ENCODE measurements at regions not wholly inside any gene's neighbourhood (a gene's known extent, or its start where the extent isn't known, plus 50 kb on each side); places are given as distances from the start of the nearest gene placed in this dataset.
"Not testable (repeated sequence)": the region's sequence is repeated elsewhere in the genome, so short reads cannot be mapped to it uniquely, and the experiment has no call there.

DNA sequence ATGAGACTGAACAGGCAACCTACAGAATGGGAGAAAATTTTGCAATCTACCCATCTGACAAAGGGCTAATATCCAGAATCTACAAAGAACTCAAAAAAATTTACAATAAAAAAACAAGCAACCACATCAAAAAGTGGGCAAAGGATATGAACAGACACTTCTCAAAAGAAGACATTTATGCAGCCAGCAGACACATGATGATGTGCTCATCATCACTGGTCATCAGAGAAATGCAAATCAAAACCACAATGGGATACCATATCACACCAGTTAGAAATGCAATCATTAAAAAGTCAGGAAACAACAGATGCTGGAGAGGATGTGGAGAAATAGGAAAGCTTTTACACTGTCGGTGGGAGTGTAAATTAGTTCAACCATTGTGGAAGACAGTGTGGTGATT is 51.7 kb upstream of the PAXBP1 start:
- DNase-seq (ENCODE audit: low read depth in 3 of 3, low spot score in 2 of 3), result not testable (repeated sequence)

DNA sequence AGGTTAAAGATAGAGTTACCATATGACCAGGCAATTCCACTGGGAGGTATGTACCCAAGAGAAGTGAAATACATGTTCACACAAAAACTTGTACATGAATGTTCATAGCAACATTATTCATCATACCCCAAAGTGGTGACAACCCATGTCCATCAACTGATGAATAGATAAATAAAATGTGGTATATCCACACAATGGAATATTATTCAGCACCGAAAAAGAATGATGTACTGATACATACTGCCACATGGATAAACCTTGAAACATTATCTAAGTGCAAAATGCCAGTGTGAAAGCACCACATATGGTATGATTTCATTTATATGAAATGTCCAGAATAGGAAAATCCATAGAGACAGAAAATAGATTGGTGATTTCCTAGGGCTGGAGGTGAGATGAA is 53.4 kb upstream of the PAXBP1 start:
- DNase-seq (ENCODE audit: low read depth in 3 of 3, low spot score in 2 of 3), result no peak

DNA sequence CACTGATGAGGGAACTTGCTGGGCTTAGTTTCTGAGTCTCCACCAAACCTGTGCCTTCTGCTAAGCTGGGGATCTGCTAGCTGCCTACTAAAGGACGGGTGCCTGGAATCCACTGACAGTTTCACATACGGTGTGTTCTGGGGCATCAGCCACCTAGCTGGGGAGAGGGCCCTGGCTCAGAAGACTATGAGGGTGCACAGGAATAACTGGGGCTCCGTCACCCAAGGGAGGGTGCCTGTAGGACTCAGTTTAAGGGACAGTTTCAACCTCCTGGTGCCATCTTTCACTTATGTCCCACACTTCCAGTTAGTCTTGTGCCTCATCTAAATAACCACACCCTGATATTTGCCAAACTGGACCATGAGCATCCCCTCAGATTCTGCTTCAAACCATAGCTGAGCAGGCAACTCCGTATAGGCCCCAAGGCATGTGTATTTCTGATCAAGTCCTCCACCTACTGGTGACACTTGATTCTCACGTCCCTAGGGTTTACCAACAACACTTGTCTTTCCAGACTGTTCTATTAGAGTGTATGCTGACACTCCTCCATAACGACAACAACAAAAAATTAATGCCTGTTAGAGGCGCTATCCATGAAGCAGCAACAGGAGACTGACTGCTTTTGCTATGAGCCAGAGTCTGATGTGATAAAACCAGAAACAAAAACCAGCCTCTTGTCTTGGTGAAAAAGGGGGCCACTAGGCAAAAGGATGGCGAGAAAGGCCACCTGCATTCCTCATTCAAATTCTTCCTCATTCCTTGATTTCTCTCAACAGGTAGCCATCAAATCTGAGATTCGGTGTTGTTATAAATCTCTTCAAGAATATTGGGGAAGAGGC is 55.0 kb upstream of the PAXBP1 start:
- peak in 2 of 3 donors; percentile 23 to 34 for DNase-seq (ENCODE audit: low read depth in 3 of 3, low spot score in 2 of 3)

DNA sequence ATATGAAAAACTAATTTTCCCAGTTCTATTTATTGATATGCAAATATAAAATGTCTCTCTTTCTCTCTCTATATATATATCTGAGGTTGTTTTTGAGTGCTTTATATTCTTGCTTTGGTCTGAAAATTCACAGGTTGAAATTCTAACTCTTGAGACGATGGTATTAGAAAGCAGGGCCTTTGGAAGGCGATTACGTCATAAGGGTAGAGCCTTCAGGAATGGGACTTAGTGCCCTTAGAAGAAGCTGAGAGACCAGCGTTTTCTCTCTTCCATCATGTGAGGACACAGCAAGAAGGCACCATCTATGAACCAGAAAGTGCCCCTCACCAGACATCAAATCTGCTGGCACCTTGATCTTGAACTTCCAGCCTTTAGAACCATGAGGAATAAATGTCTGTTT is 57.4 kb upstream of the PAXBP1 start:
- DNase-seq (ENCODE audit: low read depth in 3 of 3, low spot score in 2 of 3), result no peak

DNA sequence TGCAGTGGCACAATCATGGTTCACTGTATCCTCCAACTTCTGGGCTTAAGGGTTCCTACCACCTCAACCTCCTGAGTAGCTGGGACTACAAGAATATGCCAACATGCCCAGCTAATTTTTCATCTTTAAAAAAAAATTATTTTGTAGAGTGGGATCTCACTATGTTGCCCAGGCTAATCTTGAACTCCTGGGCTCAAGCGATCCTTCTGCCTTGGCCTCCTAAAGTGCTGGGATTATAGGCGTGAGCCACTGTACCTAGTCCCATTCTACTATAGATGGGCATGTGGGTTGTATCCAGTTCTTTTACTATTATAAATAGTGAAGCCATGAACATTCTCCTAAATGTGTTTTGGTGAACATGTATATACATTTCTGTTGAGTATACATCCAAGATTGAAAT is 57.9 kb upstream of the PAXBP1 start:
- no peak for DNase-seq (ENCODE audit: low read depth in 3 of 3, low spot score in 2 of 3)

DNA sequence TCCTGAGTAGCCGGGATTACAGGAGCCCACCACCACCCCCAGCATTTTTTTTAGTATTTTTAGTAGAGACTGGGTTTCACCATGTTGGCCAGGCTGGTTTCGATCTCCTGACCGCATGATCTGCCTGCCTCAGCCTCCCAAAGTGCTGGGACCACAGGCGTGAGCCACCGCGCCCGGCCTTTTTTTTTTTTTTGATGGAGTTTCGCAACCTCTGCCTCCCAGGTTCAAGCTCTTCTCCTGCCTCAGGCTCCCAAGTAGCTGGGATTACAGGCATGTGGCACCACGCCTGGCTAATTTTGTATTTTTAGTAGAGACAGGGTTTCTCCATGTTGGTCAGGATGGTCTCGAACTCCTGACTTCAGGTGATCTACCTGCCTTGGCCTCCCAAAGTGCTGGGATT is 60.2 kb upstream of the PAXBP1 start:
- DNase-seq (ENCODE audit: low read depth in 3 of 3, low spot score in 2 of 3), result not testable (repeated sequence)

DNA sequence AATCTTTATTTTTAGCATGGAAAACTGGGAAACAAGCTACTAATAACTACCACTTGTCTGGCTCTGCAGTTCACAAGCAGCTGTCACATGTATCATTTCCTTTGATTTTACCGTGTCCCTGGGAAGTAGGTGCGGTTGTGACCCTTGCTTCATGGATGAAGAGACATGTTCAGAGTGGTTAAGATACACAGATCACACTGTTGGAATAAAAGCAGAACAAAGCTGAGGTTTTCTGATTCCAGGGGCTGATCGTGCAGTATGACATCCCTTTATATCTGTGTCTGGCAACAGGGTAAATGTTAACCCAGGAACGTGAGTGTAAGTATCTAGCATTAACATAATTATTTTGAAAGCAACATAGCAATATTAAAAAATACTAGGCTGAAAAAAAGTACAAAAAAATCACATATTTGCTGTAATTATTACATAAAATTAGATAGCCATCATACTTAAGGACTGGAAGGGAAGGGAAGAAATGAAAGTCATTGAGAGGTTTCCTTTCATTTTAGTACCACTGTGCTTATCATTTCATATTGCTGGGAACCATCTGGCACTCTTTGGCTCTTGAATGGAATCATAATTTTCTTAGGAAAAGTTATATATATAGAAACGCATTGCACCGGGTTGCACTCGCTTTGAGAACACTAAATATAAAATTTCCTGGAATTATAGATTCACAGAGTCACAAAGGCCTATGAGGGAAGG is 62.8 kb upstream of the PAXBP1 start:
- DNase-seq (ENCODE audit: low read depth in 3 of 3, low spot score in 2 of 3), result no peak

DNA sequence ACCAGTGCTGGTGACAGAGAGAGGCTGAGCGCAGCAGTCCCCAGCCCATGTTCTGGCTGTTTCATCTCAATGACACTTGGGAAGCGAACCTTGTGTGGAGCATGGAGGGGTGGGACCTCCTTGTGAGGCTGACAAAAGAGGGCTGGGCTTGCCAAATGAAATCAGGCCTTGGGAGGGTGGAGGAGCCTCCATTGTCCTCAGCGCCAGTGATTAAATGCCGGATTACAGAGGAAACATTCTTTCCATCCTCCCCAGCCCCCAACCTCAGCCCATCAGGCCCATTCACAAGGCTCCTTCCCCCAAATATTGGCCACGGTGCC is 63.3 kb upstream of the PAXBP1 start:
- no peak for DNase-seq (ENCODE audit: low read depth in 3 of 3, low spot score in 2 of 3)

DNA sequence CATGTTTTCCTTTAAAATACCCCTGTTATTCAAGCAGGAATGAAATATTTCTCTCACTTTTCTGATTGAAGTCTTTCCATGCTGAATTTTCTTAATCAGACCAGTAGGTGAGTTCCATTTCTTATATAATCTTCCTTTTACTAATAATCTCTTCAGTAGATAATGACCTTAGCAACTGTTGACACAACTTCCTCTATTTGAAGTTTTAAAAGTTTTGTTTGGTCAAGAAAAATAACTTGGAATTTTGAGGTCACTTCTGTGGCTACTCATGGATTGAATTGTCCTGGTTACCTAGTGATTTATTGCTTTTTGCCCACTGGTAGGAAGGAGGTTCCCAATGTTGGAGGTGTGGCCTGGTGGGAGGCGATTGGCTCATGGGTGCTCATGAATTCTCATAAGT is 70.6 kb upstream of the PAXBP1 start:
- DNase-seq (ENCODE audit: low read depth in 3 of 3, low spot score in 2 of 3), result no peak

DNA sequence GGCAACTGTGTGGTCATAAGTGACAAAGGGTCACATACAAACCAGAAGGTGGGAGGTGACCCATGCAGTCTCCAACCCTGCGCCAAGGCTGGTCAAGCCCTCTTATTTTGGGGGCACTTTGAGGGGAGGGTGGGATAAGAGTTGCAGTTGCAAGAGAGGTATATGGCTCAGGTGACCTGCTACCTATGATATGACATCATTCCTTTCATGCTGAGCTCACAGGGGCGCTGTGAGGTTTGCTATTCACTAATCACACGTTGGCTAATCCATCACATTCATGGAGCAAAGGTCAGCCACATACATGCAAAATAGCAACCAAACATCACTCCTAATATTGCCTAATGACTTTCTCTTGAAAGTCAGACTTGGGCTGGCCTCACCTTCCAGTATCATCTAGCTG is 72.0 kb upstream of the PAXBP1 start:
- DNase-seq (ENCODE audit: low read depth in 3 of 3, low spot score in 2 of 3), result no peak

DNA sequence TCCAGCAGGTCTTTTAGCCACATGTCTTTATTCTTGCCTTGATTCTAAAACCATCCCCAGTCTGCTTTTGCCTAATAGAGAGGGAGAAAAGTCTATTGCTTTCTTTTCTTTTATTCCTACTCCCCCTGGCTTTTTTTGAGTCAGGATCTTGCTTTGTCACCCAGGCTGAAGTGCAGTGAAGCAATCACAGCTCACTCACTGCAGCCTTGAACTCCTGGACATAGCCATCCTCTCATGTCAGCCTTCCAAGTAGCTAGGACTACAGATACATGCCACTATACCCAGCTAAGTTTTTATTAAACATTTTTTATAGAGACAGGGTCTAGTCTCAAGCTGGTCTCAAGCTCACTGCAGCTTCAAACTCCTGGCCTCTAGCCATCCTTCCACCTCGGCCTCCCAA is 72.5 kb upstream of the PAXBP1 start:
- no peak for DNase-seq (ENCODE audit: low read depth in 3 of 3, low spot score in 2 of 3)

DNA sequence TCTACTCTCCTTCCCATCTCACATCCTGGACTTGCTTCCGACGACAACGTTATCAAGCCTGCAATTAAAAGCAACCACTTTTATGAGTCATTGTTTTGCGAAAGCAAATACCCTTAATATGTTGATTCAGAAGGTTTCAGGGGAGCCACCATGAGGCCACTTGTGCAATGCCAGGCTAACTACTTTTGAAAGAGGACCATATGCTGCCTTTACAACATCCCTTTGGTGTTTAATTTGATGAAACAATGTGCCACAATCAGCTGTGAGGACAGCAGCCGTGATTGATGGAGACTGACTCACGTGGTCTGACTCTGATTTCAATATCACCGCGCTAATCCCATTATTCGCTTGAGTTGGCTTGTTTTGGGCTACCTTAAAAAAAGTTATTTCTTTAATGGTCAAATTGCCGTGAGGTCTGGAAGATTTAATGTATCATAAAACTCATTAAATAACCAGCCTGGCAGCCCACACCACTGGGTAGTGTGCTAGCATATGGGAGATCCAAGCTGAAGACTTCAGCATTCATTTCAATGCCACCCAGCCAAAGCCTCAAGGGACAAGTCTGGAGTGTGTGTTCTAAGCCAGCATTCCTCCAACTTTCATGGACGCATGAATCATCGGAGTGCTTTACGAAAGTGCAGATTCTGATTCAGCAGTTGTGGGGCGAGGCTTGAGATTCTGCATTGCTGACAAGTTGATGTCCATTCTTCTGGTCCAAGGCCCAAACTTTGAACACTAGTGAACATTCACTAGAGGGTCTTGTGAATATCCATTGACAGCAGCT is 73.3 kb upstream of the PAXBP1 start:
- no peak for DNase-seq (ENCODE audit: low read depth in 3 of 3, low spot score in 2 of 3)

DNA sequence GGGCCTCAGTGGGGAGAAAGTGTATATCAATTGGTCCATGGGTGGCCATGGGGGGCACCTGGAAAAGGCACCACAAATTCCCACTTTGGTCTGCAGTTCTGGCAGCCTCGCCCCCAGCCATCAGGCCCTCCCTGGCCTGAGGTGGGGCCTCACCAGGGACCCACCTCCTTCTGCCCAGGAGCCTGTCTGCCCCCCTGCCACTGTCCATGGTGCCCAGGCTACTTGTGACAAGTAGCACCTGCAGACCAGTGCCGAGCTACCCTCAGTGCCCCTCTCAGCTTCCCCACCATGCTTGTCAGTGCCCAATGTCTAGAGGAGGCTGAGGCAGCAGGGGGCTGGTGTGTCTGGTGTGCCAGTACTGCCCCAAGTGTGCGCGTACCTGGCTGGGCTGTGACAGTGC is 87.1 kb upstream of the PAXBP1 start:
- no peak for DNase-seq (ENCODE audit: low read depth in 3 of 3, low spot score in 2 of 3)

DNA sequence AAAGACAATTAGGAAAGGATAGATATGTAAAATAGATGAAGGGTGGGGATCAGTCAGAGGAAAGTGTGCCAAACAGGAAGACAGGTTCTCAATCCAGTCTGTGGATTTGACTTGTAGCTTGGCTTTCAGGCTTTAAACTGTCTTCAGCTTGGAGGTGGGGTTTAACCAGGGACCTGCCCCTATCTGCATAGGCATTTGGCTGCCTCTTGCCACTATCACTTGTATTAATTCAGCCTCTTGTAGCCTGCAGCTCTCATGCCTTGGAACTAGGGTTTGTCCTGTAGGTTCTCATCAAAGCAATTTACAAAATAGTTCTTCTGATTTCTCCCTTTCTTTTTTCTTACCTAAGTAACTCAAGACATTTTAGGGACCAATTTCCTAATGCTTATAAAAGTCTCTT is 88.8 kb upstream of the PAXBP1 start:
- no peak for DNase-seq (ENCODE audit: low read depth in 3 of 3, low spot score in 2 of 3)

DNA sequence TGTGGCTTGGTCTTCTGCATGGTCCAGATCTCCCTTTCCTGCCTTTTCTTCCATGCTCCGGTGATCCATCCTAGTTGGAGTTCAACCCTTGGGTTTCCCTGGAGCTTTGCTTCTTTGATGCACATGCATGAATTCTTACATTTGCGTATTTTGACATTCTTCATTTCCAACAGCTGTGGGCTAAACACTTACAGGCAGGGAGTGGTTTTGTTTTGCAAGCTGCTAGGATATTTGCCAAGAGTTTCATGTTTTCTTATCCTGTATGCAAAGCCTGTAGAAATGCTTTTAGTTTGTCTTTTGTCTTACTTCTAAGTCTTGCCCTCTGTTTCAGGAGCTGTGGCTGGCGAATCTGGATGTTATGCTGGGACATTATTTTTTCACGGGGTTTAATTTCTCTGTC is 90.3 kb upstream of the PAXBP1 start:
- no peak for DNase-seq (ENCODE audit: low read depth in 3 of 3, low spot score in 2 of 3)

DNA sequence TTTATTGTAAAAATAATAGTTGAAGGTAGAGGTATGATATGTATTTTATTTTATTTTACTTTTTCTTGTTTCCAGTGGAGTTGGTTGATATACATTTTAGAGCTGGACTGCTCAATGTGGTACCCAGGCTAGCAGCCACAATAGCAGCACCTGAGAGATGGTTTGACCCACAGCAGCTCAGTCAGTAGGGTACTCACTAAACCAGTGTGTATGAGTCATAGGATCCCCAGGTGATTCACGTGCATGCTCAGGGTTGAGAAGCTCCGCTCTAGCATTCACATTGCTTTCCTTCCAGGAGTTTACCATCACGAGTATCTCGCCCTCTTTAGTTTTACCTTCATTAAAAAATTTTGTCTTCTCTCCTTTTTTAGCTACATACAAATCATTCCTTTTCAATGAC is 96.0 kb upstream of the PAXBP1 start:
- DNase-seq (ENCODE audit: low read depth in 3 of 3, low spot score in 2 of 3), result no peak

DNA sequence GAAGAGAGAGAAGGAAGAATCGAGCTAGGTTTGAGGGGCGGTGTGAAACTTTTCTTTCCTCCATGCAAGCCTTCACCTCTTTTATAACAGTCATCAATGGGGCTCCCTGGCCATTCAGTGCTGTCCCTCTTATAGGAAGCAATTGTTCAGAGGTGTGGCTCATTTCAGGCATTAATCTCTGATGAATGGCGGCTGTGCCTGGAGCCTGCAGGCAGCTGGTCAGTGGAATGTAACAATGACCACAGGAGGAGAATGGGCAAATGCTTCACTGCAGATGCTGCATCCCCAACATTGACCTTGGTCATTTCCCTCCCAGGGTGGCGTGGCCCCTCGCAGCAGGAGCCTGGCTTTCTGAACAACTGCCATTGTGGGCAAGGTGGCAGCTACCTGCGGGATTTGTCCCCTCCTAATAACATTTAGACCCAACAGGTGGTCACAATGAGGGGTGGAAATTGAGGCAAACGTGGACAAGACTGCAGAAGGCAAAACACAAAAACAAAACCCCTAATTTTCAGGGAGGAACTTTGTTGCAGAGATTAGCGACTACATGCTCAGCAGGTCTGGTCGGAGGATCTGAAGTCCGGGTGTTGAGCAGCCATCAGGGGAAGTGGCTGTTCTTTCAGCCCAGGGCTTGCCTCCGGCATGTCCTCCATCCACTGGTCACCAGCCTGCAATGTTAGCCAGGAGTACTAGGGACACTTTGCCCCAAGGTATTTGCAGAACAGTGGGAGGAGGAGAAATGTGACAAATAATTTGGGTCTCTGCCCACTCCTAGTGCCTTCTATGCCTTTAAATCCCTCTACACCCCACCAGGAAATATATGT is 97.3 kb upstream of the PAXBP1 start:
- DNase-seq (ENCODE audit: low read depth in 3 of 3, low spot score in 2 of 3), result no peak

DNA sequence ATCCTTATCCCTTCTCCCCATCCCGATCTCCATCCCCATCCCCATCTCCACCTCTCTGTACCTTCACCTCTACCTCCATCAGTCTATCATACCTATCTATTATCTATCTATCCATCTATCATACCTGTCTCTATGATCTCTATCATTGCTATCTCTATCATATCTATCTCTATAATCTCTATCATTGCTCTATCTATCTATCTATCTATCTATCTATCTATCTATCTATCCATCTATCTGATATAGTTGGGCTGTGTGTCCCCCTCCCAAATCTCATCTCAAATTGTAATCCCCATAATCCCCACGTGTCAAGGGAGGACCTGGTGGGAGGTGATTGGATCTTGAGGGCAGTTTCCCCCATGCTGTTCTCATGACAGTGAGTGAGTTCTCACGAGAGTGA is 97.9 kb upstream of the PAXBP1 start:
- no peak for DNase-seq (ENCODE audit: low read depth in 3 of 3, low spot score in 2 of 3)

DNA sequence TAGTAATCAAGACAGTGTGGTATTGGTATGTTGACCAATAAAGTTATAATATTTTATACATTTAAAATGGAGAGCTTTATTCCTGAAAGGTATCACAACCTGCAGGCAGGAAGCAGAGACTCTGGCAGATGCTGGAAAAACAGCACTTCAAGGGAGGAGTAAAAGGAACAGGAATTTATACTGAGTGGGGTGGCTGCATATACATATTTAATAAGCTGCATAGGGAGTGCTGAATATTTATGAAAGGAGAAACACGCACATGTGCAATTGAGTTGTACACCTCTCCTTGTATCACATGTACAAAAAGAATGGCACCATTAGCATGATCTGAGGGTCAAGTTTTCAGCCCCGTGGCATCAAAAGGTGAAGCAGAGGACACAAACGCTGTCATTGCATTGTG is 104.9 kb upstream of the PAXBP1 start:
- no peak for DNase-seq (ENCODE audit: low read depth in 3 of 3, low spot score in 2 of 3)

DNA sequence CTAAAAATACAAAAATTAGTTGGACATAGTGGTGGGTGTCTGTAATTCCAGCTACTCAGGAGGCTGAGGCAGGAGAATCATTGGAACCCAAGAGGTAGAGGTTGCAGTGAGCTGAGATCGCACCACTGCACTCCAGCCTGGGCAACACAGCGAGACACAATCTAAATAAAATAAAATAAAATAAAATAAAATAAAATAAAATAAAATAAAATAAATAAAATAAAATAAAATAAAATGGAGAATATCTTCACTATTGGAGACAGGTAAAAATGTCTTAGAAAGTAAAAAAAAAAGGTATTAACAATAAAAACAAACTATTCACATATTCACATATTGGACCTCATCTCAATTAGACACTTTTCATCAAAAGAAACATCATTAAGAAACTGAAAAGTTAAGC is 106.3 kb upstream of the PAXBP1 start:
- DNase-seq (ENCODE audit: low read depth in 3 of 3, low spot score in 2 of 3), result not testable (repeated sequence)

DNA sequence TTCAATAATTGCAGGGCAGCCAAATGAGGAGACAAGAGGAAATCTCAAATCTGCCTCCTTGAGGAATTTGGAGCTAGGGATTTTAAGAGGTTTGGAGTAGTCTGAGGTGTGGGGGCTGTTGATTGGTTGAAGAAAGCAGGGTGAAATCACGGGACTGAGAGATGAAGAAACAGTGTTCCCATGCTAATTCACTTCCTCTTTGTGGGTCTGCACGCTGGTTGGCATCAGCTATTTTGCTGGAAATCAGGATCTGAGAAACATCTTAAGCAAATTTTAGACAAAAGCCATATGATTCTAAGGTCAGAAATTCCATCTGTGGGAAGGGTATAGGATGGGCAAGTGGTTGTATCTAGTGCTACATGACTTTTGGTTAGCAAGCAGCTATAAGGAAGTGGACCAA is 107.1 kb upstream of the PAXBP1 start:
- no peak for DNase-seq (ENCODE audit: low read depth in 3 of 3, low spot score in 2 of 3)
